HepG2 (cell line): ENCODE measurements at regions not wholly inside any gene's neighbourhood (a gene's known extent, or its start where the extent isn't known, plus 50 kb on each side); places are given as distances from the start of the nearest gene placed in this dataset.

Experiments used
- ATAC-seq: fragments of 200-7000 bp; cut with Tn5 transposase; 3 replicates; pipeline ENCODE4 v1.9.1; 2020; ENCODE audit warnings: mild to moderate bottlenecking, moderate library complexity
- BruUV-seq: library from RNA; stranded (reverse); fragments of 400-500 nt; replicated peaks from 2 replicates; lab custom pipeline; 2021; lab: Mats Ljungman, UMichigan
- CTCF ChIA-PET: fragments of 300-600 bp; formaldehyde crosslinking; extraction: SDS; loops from one replicate; lab custom pipeline; 2021; ENCODE audit warnings: low total read pairs, inconsistent platforms, low intra/inter-chr PET ratio; lab: Yijun Ruan, JAX
- POLR2A ChIA-PET: fragments of 350-600 bp; sonication (Branson Sonifier 250); formaldehyde crosslinking; loops from one replicate; lab custom pipeline; 2020; ENCODE audit warnings: antibody characterized with exemption, inconsistent platforms; lab: Yijun Ruan, JAX
- DNase-seq: peaks from one replicate; pipeline ENCODE4 v3.0.0-alpha.2; 2015; ENCODE audit warnings: low spot score
- FAIRE-seq: peaks from 3 replicates; lab custom pipeline; 2011; peaks lifted over from hg19 to GRCh38; lab: Jason Lieb, UNC
- H2AFZ ChIP-seq: one replicate; pipeline ENCODE4 v1.6.1; 2011; ENCODE audit warnings: low read length, inconsistent platforms
- H3K27ac ChIP-seq: fragments of 300-600 bp; 3 replicates; pipeline ENCODE4 v1.8.0; 2011; ENCODE audit warnings: mixed run types, mild to moderate bottlenecking, mixed read lengths, low read length, inconsistent platforms; ENCODE audit not compliant: insufficient read depth; ENCODE audit errors: extremely low read length
- H3K27me3 ChIP-seq, 2 experiments: fragments of 200-600 bp in 1 of 2; 2 replicates in 1 of 2; 3 replicates in 1 of 2; pipeline versions ENCODE4 v1.6.0 to v1.8.0; 2011; ENCODE audit warnings: low read length in 2 of 2, mild to moderate bottlenecking in 2 of 2, moderate library complexity in 2 of 2, inconsistent platforms in 1 of 2; ENCODE audit not compliant: insufficient read depth in 2 of 2, control insufficient read depth in 1 of 2
- H3K36me3 ChIP-seq, 2 experiments: fragments of 200-600 bp in 1 of 2; replicated peaks in 1 of 2; 2 replicates in 1 of 2; 3 replicates in 1 of 2; pipeline versions ENCODE4 v1.5.1 to v1.8.0; 2011; ENCODE audit warnings: low read length in 2 of 2, inconsistent platforms in 1 of 2; ENCODE audit not compliant: insufficient read depth in 2 of 2, control insufficient read depth in 1 of 2
- H3K4me1 ChIP-seq: 2 replicates; pipeline ENCODE4 v1.5.1; 2012; ENCODE audit warnings: low read length, inconsistent platforms; ENCODE audit not compliant: insufficient read depth
- H3K4me2 ChIP-seq: 2 replicates; pipeline ENCODE4 v1.6.0; 2011; ENCODE audit warnings: low read depth, low read length, inconsistent platforms
- H3K4me3 ChIP-seq, 3 experiments: fragments of 200-600 bp in 1 of 3; sonication (generic), shearing (Covaris generic) in 1 of 3; replicated peaks in 1 of 3; 2 replicates each; pipeline ENCODE4 v1.5.1; 2011 to 2016; ENCODE audit warnings: low read length in 3 of 3, inconsistent platforms in 2 of 3, low read depth in 2 of 3, mild to moderate bottlenecking in 2 of 3, control low read depth in 1 of 3, mixed read lengths in 1 of 3; ENCODE audit not compliant: insufficient read depth in 1 of 3
- H3K79me2 ChIP-seq: one replicate; pipeline ENCODE4 v1.6.1; 2011; ENCODE audit warnings: low read length, inconsistent platforms; ENCODE audit not compliant: insufficient read depth
- H3K9ac ChIP-seq: 2 replicates; pipeline ENCODE4 v1.6.0; 2011; ENCODE audit warnings: mild to moderate bottlenecking, low read depth, low read length, inconsistent platforms; ENCODE audit not compliant: insufficient read depth
- H3K9me3 ChIP-seq: 2 replicates; pipeline ENCODE4 v1.5.1; 2012; ENCODE audit warnings: mild to moderate bottlenecking, low read length
- H4K20me1 ChIP-seq: 2 replicates; pipeline ENCODE4 v1.6.0; 2011; ENCODE audit warnings: inconsistent platforms, mild to moderate bottlenecking, low read length, moderate library complexity; ENCODE audit not compliant: insufficient read depth
- GABPA ChIP-seq, 2 experiments: IDR thresholded peaks; 2 replicates each; pipeline ENCODE4 v1.6.1; 2011 to 2016; ENCODE audit warnings: low read depth in 2 of 2, low read length in 1 of 2, missing biosample characterization in 1 of 2, missing genetic modification characterization in 1 of 2
- KLF6 ChIP-seq: IDR thresholded peaks from 2 replicates; pipeline ENCODE4 v1.8.0; 2016; ENCODE audit warnings: missing biosample characterization, missing genetic modification reagents
- KLF9 ChIP-seq: IDR thresholded peaks from 2 replicates; pipeline ENCODE4 v1.6.1; 2016; ENCODE audit warnings: low read depth
- MAF1 ChIP-seq: sonication (generic); formaldehyde crosslinking; IDR thresholded peaks from 2 replicates; pipeline ENCODE4 v1.5.0; 2020; ENCODE audit warnings: missing genetic modification reagents, borderline replicate concordance
- MYNN ChIP-seq: sonication (generic); formaldehyde crosslinking; IDR thresholded peaks from 2 replicates; pipeline ENCODE4 v1.4.0; 2020; ENCODE audit warnings: mild to moderate bottlenecking, low read depth, missing genetic modification reagents
- RBM22 ChIP-seq: fragments of 200-400 bp; formaldehyde crosslinking; optimal IDR thresholded peaks from 2 replicates; pipeline ENCODE3; 2017; ENCODE audit warnings: mild to moderate bottlenecking, low read length, moderate library complexity
- SRSF1 ChIP-seq: fragments of 200-400 bp; formaldehyde crosslinking; optimal IDR thresholded peaks from 2 replicates; pipeline ENCODE3; 2017; ENCODE audit warnings: mild to moderate bottlenecking, low read depth, low read length, moderate library complexity
- ZFP36L2 ChIP-seq: sonication (generic); formaldehyde crosslinking; IDR thresholded peaks from 2 replicates; pipeline ENCODE4 v1.4.0; 2020; ENCODE audit warnings: missing genetic modification reagents
- ZFYVE20 ChIP-seq: sonication (generic); formaldehyde crosslinking; IDR thresholded peaks from 2 replicates; pipeline ENCODE4 v1.8.0; 2023; ENCODE audit warnings: low read depth, mild to moderate bottlenecking, moderate library complexity, missing genetic modification reagents, borderline replicate concordance
- ZNF816 ChIP-seq: sonication (generic); formaldehyde crosslinking; IDR thresholded peaks from 2 replicates; pipeline ENCODE4 v1.8.0; 2022; ENCODE audit warnings: missing genetic modification reagents, mild to moderate bottlenecking, borderline replicate concordance
- ZNF839 ChIP-seq: sonication (generic); formaldehyde crosslinking; IDR thresholded peaks from 2 replicates; pipeline ENCODE4 v1.4.0; 2020; ENCODE audit warnings: missing genetic modification reagents, mild to moderate bottlenecking, borderline replicate concordance
- WGBS: methylation state at CpG from one replicate; pipeline ENCODE4 v1.1.6; 2017; ENCODE audit warnings: low lambda C conversion rate; 5-methylcytosine and 5-hydroxymethylcytosine counted together
- in situ Hi-C: cut with HindIII; loops from 2 replicates; pipeline ENCODE4 v1.10.0; 2017; ENCODE audit warnings: low pct_unique_long_range_greater_than_20kb; ENCODE audit not compliant: extremely low pct_ligation_motif_present
- intact Hi-C: fragments of 100-400 bp; cut with micrococcal nuclease; formaldehyde crosslinking; loops from one replicate; pipeline ENCODE4 v1.10.0; 2022; ENCODE audit not compliant: unreplicated experiment
- TF ChIP-seq, protein P1 (sequence below): sonication (generic); formaldehyde crosslinking; IDR thresholded peaks from 2 replicates; pipeline ENCODE4 v1.4.0; 2020; ENCODE audit warnings: mild to moderate bottlenecking, missing genetic modification reagents
- TF ChIP-seq, protein P2 (sequence below): sonication (generic); formaldehyde crosslinking; IDR thresholded peaks from 2 replicates; pipeline ENCODE4 v1.4.0; 2020; ENCODE audit warnings: missing genetic modification reagents
- TF ChIP-seq, protein P3 (sequence below): sonication (generic); formaldehyde crosslinking; IDR thresholded peaks from 2 replicates; pipeline ENCODE4 v1.4.0; 2020; ENCODE audit warnings: mild to moderate bottlenecking, missing genetic modification reagents
- TF ChIP-seq, protein P4 (sequence below): IDR thresholded peaks from 2 replicates; pipeline ENCODE4 v1.6.1; 2016

DNA sequence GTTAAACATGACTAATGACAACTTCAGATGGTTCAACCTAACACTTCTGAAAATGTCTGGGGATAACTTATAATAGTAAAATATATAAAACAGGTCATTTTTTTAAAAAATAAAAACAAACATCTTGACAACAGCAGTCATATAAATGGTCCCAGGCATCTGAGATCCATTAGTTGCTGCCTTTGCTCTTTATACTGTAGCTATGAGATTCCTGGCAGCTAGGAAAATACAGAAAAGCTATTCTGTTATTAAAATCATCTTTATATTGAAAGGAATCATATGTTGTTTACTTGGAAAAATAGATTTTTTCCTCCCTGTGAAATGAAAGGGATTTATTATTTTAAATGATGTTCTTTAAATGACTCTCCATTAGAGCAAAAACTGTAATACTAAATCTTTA lies 55.7 kb upstream of the DEUP1 start:
- in situ Hi-C loops = no loop called here
- POLR2A ChIA-PET = no interaction called here
- ATAC-seq (no peak), DNase-seq (no peak), FAIRE-seq (no peak)
- H3K4me1 ChIP-seq = no peaks in the 10 kb centered on the region
- TF ChIP-seq MAF1 (no peak), ZNF839 (no peak), SRSF1 (no peak)
- TF ChIP-seq, protein P1, sequence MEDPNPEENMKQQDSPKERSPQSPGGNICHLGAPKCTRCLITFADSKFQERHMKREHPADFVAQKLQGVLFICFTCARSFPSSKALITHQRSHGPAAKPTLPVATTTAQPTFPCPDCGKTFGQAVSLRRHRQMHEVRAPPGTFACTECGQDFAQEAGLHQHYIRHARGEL (CRISPR knock-in tag) = no peak
- TF ChIP-seq, protein P2, sequence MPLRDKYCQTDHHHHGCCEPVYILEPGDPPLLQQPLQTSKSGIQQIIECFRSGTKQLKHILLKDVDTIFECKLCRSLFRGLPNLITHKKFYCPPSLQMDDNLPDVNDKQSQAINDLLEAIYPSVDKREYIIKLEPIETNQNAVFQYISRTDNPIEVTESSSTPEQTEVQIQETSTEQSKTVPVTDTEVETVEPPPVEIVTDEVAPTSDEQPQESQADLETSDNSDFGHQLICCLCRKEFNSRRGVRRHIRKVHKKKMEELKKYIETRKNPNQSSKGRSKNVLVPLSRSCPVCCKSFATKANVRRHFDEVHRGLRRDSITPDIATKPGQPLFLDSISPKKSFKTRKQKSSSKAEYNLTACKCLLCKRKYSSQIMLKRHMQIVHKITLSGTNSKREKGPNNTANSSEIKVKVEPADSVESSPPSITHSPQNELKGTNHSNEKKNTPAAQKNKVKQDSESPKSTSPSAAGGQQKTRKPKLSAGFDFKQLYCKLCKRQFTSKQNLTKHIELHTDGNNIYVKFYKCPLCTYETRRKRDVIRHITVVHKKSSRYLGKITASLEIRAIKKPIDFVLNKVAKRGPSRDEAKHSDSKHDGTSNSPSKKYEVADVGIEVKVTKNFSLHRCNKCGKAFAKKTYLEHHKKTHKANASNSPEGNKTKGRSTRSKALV = no peak
- H3K36me3 ChIP-seq = no peaks in the 10 kb centered on the region
- BruUV-seq = no TSS peak
- no peaks in the 10 kb centered on the region for H3K79me2 ChIP-seq
- no peak overlapping the region for H3K9ac ChIP-seq
- CTCF ChIA-PET = no interaction called here
- H4K20me1 ChIP-seq = no peaks in the 10 kb centered on the region
- H3K9me3 ChIP-seq = no peaks in the 10 kb centered on the region
- H3K27me3 ChIP-seq = no peaks in the 10 kb centered on the region
- H3K4me3 ChIP-seq = no peak overlapping the region
- no peak overlapping the region for H2AFZ ChIP-seq
- H3K27ac ChIP-seq = no peak overlapping the region
- intact Hi-C loops = no loop called here
- H3K4me2 ChIP-seq = no peak overlapping the region

DNA sequence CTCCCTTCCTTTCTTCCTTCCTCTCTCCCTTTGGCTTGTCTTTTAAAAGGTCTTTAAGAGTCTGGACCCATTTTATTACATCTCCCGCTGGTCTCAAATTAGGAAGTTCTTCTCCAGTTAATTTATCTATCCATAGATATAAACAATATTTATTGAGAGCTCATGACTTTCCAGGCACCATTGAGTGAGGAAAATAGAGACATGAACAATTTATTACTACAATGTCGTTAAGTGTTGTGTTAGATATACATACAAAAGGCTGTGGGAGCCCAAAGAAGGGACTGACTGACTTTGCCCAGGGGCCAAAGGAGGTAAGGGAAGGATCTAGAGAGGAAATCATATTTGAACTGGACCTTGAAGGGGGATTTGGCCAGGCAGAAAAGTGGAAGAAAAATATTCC lies 51.6 kb upstream of the DEUP1 start:
- Histone ChIP-seq H3K9ac (no peak overlapping the region), H3K4me2 (no peak overlapping the region), H3K79me2 (no peaks in the 10 kb centered on the region), H3K27me3 (no peaks in the 10 kb centered on the region), H4K20me1 (no peaks in the 10 kb centered on the region), H3K4me1 (no peaks in the 10 kb centered on the region), H3K4me3 (no peak overlapping the region), H3K36me3 (no peaks in the 10 kb centered on the region), H3K27ac (no peak overlapping the region), H2AFZ (no peak overlapping the region), H3K9me3 (no peaks in the 10 kb centered on the region)
- intact Hi-C loops (no loop called here), in situ Hi-C loops (no loop called here)
- DNase-seq = no peak
- ChIA-PET POLR2A (no interaction called here), CTCF (no interaction called here)
- ATAC-seq = no peak
- 21% methylated on average over 2 of the region's 2 CpGs for WGBS
- FAIRE-seq = no peak
- no TSS peak for BruUV-seq
- TF ChIP-seq KLF9 (no peak), ZFP36L2 (CRISPR knock-in tag) (no peak), MYNN (CRISPR knock-in tag) (no peak), ZNF816 (no peak), KLF6 (CRISPR knock-in tag) (no peak), ZFYVE20 (CRISPR knock-in tag) (no peak), GABPA (IDR thresholded peaks at IDR 0.05; ENCODE audit: low read depth, low read length) (no peak), GABPA (CRISPR knock-in tag; IDR thresholded peaks at IDR 0.05; ENCODE audit: low read depth) (no peak), RBM22 (no peak)
- TF ChIP-seq, protein P3, sequence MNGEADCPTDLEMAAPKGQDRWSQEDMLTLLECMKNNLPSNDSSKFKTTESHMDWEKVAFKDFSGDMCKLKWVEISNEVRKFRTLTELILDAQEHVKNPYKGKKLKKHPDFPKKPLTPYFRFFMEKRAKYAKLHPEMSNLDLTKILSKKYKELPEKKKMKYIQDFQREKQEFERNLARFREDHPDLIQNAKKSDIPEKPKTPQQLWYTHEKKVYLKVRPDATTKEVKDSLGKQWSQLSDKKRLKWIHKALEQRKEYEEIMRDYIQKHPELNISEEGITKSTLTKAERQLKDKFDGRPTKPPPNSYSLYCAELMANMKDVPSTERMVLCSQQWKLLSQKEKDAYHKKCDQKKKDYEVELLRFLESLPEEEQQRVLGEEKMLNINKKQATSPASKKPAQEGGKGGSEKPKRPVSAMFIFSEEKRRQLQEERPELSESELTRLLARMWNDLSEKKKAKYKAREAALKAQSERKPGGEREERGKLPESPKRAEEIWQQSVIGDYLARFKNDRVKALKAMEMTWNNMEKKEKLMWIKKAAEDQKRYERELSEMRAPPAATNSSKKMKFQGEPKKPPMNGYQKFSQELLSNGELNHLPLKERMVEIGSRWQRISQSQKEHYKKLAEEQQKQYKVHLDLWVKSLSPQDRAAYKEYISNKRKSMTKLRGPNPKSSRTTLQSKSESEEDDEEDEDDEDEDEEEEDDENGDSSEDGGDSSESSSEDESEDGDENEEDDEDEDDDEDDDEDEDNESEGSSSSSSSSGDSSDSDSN (CRISPR knock-in tag) = no peak
- TF ChIP-seq, protein P4, sequence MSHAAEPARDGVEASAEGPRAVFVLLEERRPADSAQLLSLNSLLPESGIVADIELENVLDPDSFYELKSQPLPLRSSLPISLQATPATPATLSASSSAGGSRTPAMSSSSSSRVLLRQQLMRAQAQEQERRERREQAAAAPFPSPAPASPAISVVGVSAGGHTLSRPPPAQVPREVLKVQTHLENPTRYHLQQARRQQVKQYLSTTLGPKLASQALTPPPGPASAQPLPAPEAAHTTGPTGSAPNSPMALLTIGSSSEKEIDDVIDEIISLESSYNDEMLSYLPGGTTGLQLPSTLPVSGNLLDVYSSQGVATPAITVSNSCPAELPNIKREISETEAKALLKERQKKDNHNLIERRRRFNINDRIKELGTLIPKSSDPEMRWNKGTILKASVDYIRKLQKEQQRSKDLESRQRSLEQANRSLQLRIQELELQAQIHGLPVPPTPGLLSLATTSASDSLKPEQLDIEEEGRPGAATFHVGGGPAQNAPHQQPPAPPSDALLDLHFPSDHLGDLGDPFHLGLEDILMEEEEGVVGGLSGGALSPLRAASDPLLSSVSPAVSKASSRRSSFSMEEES = no peak
